ENCODE measurements at regions not wholly inside any gene's neighbourhood (a gene's known extent, or its start where the extent isn't known, plus 50 kb on each side); places are given as distances from the start of the nearest gene placed in this dataset.

GRCh38 chr5:74975582-74975981 is 76.8 kb downstream of the GCNT4 start:
- TF ChIP-seq CTCF (IDR thresholded peaks at IDR 0.05) (no peak), POLR2A (IDR thresholded peaks at IDR 0.05) (no peak), EP300 (IDR thresholded peaks at IDR 0.05) (no peak)

Data from stomach (tissue), 4 donors.